SK-N-SH (cell line): ENCODE measurements at regions not wholly inside any gene's neighbourhood (a gene's known extent, or its start where the extent isn't known, plus 50 kb on each side); places are given as distances from the start of the nearest gene placed in this dataset.

ENCODE experiments used
- CTCF ChIP-seq: fragments of 200-600 bp; sonication (generic); IDR thresholded peaks from 2 replicates; pipeline ENCODE4 v1.6.1; 2017; ENCODE audit warnings: antibody characterized with exemption, mild to moderate bottlenecking, moderate library complexity
- EP300 ChIP-seq, 2 experiments: IDR thresholded peaks; 2 replicates each; pipeline versions ENCODE4 v1.4.0 to v1.6.1; 2012; ENCODE audit warnings: borderline replicate concordance in 1 of 2, low read depth in 1 of 2, low read length in 1 of 2
- EZH2phosphoT487 ChIP-seq: fragments of 200-600 bp; sonication (generic); IDR thresholded peaks from 2 replicates; pipeline ENCODE4 v1.6.1; 2017; ENCODE audit warnings: low read depth, mixed run types, mild to moderate bottlenecking, antibody characterized with exemption, moderate library complexity, borderline replicate concordance
- FOXM1 ChIP-seq: IDR thresholded peaks from 2 replicates; pipeline ENCODE4 v1.4.0; 2012; ENCODE audit warnings: low read depth, mild to moderate bottlenecking
- GATA2 ChIP-seq: sonication (generic); formaldehyde crosslinking; IDR thresholded peaks from 2 replicates; pipeline ENCODE4 v1.5.0; 2020; ENCODE audit warnings: mild to moderate bottlenecking, missing genetic modification reagents
- MAX ChIP-seq: IDR thresholded peaks from 2 replicates; pipeline ENCODE4 v1.4.0; 2012; ENCODE audit warnings: low read depth
- NFIC ChIP-seq: IDR thresholded peaks from 2 replicates; pipeline ENCODE4 v1.4.0; 2012; ENCODE audit warnings: borderline replicate concordance
- NRF1 ChIP-seq: IDR thresholded peaks from 2 replicates; pipeline ENCODE4 v1.6.1; 2012; ENCODE audit warnings: low read depth, mild to moderate bottlenecking, low read length
- POLR2AphosphoS5 ChIP-seq: IDR thresholded peaks from 2 replicates; pipeline ENCODE4 v1.6.1; 2012; ENCODE audit warnings: low read depth, low read length
- REST ChIP-seq: IDR thresholded peaks from 2 replicates; pipeline ENCODE4 v1.6.1; 2012; ENCODE audit warnings: mild to moderate bottlenecking, low read depth, low read length, moderate library complexity
- SIN3A ChIP-seq: IDR thresholded peaks from 2 replicates; pipeline ENCODE4 v1.6.1; 2012; ENCODE audit warnings: low read depth, mild to moderate bottlenecking, low read length, moderate library complexity, borderline replicate concordance
- TAF1 ChIP-seq: IDR thresholded peaks from 2 replicates; pipeline ENCODE4 v1.6.1; 2012; ENCODE audit warnings: low read depth, mild to moderate bottlenecking, low read length, moderate library complexity, borderline replicate concordance
- USF2 ChIP-seq: fragments of 150-350 bp; IDR thresholded peaks from 2 replicates; pipeline ENCODE4 v1.6.1; 2017; ENCODE audit warnings: antibody characterized with exemption, low read length, low read depth, borderline replicate concordance
- YY1 ChIP-seq: IDR thresholded peaks from 2 replicates; pipeline ENCODE4 v1.4.0; 2012; ENCODE audit warnings: low read depth, mild to moderate bottlenecking

- TF ChIP-seq CTCF = no peak
- no peak for TF ChIP-seq EP300 (IDR thresholded peaks at IDR 0.05; ENCODE audit: borderline replicate concordance in 1 of 2, low read depth in 1 of 2, low read length in 1 of 2)
- no peak for TF ChIP-seq EZH2phosphoT487
- TF ChIP-seq NRF1 = no peak
- no peak for TF ChIP-seq FOXM1
- TF ChIP-seq REST = no peak
- no peak for TF ChIP-seq SIN3A
- no peak for TF ChIP-seq GATA2 (CRISPR knock-in tag)
- no peak for TF ChIP-seq MAX
- TF ChIP-seq TAF1 = no peak
- no peak for TF ChIP-seq POLR2AphosphoS5
- no peak for TF ChIP-seq YY1
- no peak for TF ChIP-seq USF2
- TF ChIP-seq NFIC = no peak
Observed at GRCh38 chr6:2327591-2327990, 82.2 kb upstream of the GMDS start.
